ENCODE measurements at regions not wholly inside any gene's neighbourhood (a gene's known extent, or its start where the extent isn't known, plus 50 kb on each side); places are given as distances from the start of the nearest gene placed in this dataset.

DNA sequence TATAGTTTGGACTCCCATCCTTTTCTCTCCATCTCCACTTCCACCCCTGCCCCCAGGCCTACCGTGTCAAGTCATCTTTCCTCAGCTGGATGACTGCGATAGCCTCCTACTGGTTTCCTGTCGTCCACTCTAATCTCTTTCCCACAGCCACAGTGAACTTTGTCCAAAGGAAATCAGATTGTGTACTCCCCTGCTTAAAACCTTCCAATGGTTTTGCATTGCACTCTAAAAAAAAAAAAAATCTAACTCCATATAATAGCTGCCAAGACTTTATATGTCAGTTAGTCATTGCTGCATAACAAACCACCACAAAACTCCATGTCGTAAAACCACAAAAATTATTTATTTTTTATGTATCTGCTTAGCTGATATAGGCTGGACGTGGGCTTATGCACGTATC lies 160.2 kb upstream of the CCDC68 start:
- DNase-seq, result no peak

GRCh38 chr18:55119016-55119415 lies 159.8 kb upstream of the CCDC68 start:
- no peak for DNase-seq

GRCh38 chr18:55116863-55117262 lies 157.6 kb upstream of the CCDC68 start:
- no peak for DNase-seq

DNA sequence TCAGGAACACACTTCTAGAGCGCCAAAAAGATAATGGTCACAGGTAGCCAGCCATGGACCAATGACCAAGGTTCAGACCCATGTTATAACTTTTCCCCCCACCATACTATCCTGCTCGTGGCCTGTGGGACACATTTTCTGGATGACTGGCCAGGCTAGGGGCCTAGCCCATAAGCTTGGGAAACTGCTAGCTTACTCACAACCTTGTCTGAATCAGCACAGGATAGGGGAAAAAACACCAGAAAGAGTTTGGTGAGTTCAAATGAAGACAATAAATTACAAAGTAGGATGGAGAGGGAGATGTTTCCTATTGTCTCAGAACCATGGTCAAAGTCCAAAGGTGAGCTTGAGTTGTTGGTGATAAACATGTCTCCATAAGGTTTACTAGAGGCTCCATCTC lies 156.3 kb upstream of the CCDC68 start:
- no peak for DNase-seq

DNA sequence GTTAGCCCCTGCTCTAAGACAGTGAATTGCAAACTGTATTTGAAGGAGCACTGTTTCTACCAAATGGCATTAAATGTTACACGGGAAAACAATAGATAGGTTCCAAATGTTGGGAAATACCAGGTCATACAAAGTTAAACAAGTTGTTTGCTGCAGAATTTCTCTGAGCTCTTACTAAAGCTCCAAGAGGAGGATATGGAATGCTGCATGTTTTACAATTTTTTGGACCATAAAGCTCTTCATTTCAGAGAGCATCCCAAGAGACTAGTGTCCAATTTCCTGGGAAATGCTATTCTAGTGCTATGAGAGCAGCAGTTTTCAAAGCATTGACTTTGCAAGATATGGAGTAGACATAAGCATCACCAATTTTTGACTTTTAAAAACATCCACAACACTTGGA lies 155.6 kb upstream of the CCDC68 start:
- no peak for DNase-seq

- DNase-seq, result no peak
Observed at GRCh38 chr18:55113800-55114199, 154.5 kb upstream of the CCDC68 start.

- DNase-seq, result no peak
Observed at GRCh38 chr18:55111271-55111670, 152.0 kb upstream of the CCDC68 start.

DNA sequence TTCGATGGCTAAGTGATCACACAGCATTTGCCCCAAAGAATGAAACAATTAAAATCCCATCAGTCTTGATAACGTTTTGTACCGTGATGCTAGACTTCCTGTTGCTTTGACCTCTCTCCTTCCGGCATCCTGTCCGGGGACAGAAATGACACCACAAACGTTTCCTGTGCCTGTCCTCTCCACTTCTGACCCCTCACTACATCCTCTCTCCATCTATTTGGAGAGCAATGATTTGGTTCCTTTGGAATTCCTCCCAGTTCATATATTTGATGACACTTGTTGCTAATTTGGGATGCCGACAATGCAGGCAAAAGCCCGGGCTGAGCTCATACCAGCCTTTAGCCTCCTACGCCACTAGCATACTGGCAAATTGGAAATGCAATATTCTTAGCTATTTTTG lies 151.2 kb upstream of the CCDC68 start:
- DNase-seq, result no peak

- DNase-seq, result no peak
Observed at GRCh38 chr18:55109818-55110414, 150.7 kb upstream of the CCDC68 start.

GRCh38 chr18:55106906-55107305 lies 147.6 kb upstream of the CCDC68 start:
- DNase-seq, result no peak

DNA sequence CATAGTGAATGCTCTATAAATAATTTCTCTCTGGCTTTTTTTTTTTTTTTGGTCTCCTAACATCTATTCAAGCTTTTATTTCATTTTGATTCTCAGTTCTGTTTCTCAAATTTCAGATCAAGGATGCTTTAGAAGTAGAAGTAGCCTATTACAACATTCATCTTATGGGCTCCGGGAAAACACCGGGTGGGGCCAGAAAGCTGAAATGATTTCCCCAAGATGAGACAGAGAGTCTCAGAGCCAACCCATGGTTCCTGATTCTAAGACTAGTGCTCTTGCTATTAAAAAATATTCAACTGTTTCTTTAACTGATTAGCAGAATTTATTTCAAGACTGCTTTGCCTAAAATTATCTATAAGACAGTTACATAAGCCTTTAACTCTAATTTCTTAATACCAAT lies 147.2 kb upstream of the CCDC68 start:
- no peak for DNase-seq

- no peak for DNase-seq
Observed at GRCh38 chr18:55105873-55106272, 146.6 kb upstream of the CCDC68 start.

DNA sequence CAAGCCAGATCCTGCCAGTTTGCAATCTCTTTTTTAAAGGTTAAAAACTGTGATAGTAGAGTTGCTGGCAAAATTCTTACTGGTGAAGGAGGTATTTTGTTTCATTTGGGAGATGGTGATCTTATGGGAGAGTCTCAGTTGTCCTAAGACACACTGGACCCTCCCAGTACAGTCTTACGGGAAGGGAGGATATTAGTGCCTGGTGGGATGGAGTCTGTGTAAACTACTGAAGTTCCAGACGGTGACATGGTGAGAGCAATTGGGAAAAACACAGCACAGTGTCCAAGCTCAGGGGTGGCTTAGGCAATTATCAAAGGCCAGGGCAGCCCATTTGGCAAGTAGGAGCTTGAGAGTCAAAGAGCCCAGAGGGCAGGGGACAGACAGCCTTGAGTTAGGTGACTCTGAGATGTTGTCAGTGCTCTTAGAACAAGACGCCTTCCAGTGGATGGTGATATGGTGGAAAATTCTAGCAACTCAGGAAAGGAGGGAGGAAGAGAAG lies 143.7 kb upstream of the CCDC68 start:
- no peak for DNase-seq

DNA sequence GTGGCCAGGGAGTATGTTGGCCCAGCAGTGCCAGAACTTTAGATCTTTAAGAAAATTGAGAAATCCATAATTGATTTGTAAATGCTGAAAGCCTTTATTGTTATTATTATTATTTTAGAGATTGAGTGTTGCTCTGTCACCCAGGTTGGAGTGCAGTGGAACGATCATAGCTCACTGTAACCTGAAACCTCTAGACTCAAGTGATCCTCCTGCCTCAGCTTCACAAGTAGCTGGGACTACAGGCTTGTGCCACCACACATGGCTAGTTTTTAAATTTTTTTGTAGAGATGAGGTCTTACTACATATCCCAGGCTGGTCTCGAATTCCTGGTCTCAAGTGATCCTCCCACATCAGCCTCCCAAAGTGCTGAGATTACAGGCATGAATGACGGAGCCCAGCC lies 143.2 kb upstream of the CCDC68 start:
- DNase-seq, result no peak

DNA sequence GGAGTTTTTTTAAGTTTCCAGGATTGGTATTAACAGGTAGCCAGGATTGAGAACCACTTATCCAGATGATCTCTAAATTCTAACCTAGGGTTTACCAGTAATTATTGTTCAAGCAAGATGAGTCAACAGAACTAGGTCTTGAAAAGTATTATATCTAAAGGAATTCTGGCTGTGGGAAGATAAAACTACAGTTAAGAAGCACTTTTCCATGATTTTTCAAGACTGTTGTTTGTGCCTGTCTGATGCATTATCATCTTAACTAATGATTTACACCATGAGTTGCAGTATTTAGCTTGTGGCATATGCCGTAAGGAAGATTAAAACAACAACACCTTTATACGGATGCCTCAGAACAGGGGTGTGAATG lies 142.2 kb upstream of the CCDC68 start:
- DNase-seq, result no peak

- no peak for DNase-seq
Observed at GRCh38 chr18:55100817-55101457, 141.7 kb upstream of the CCDC68 start.

DNA sequence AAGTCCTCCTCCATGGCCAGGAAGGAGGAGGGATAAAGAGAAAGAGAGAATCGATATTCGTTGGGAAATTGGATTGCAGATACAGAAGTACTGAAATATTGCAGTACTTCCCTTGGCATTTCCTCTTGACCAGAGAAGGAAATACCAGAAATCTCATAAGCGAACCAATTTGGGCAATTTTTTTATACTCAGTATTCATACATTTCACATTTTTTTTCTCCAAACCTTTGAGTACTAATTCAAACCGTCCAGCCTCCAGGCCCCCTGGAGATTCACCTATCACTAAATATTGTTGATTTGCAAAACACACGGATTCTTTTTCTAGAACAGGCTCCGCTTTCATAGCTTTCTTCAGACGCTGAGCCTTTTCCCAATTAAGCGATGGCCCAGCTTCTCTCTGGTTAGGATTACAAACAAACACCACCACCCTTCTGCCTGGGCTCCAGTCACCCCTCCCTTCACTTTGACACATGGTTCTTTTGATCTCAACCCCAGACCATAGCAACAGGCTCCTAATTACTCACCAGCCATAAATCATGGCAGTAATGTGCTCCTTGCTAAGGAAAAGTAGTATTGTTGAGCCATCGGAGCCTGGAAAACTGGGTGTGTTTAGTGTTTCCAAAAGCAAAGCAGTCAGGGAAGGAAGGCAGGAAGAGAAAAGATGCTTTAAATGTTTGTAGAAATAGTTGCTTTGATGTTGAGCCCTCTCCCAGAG lies 138.4 kb upstream of the CCDC68 start:
- DNase-seq, result no peak

GRCh38 chr18:55096263-55096951 lies 137.1 kb upstream of the CCDC68 start:
- DNase-seq, result no peak

DNA sequence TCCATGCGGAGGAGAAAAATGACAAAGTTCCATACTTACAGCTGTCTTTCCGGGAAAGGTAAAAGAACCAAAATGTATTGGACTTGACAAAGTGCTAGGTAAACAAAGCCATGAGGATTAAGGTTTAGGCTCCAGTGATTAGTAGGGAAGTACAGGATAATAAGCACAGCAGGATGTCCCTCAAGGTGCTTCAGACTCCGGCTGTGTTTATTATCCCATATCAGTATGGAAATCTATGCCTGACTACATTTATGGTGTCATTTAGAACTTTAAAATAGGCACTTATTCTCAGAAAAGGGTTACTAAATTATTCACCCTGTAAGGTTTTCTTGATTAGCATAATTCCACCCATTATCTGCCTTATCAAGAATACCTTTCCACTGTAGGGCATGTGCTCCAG lies 136.3 kb upstream of the CCDC68 start:
- no peak for DNase-seq

DNA sequence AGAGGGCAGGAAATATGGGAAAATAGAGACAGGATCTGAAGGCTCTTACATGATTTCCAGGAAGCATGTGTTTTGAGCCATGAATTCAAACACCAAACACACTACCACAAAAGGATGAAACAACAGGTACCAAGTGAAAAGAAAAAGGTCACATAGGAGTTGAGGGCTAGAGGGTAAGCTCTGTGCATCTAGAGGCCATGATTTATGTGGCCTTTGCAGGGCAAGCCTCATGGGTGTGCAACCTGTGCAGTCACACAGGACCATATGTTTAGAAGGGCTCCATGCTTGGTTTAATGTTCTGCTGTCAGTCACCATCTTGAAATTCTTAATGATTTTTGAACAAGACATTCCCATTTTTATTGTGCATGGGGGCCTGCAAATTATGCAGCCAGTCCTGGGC lies 134.5 kb upstream of the CCDC68 start:
- no peak for DNase-seq

DNA sequence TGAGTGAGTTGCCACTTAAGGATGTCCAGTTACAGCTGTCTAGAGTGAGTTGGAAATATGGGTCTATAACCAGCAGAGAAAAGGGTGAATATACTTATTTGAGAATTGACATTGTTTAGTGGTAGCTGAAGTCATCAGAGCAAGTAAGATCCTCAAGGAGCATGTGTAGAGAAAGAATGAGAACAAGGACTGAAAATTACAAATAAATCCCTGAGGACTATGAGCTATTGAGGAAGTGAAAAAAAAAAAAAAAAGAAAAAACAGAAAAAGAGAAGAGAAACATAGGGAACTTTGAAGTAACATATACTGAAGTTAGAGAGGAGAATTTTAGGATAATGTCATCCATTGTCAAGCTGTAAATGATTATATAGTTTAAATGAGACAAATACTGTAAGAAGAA lies 134.0 kb upstream of the CCDC68 start:
- DNase-seq, result no peak

DNA sequence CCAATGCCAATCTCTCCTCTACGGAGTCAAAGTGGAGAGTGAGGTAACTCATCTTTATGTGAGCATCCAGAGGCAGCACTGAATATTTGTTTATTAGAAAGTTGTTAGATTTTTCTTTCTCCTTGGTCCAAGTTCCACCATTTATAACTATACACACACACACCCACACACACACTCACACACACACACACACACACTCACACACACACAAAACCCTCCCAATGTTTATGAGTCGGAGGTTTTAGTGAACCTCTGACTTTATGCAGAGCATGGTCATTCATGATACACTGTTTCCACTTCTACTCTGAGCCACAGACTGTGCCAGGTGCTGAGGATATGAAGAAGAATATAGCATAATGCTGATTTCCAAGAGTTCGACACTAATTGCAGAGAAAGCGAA lies 132.9 kb upstream of the CCDC68 start:
- DNase-seq, result no peak

GRCh38 chr18:55090564-55091188 lies 131.4 kb upstream of the CCDC68 start:
- DNase-seq, result peak in 1 of 5 experiments; percentile 25
